ENCODE measurements at regions not wholly inside any gene's neighbourhood (a gene's known extent, or its start where the extent isn't known, plus 50 kb on each side); places are given as distances from the start of the nearest gene placed in this dataset.

DNA sequence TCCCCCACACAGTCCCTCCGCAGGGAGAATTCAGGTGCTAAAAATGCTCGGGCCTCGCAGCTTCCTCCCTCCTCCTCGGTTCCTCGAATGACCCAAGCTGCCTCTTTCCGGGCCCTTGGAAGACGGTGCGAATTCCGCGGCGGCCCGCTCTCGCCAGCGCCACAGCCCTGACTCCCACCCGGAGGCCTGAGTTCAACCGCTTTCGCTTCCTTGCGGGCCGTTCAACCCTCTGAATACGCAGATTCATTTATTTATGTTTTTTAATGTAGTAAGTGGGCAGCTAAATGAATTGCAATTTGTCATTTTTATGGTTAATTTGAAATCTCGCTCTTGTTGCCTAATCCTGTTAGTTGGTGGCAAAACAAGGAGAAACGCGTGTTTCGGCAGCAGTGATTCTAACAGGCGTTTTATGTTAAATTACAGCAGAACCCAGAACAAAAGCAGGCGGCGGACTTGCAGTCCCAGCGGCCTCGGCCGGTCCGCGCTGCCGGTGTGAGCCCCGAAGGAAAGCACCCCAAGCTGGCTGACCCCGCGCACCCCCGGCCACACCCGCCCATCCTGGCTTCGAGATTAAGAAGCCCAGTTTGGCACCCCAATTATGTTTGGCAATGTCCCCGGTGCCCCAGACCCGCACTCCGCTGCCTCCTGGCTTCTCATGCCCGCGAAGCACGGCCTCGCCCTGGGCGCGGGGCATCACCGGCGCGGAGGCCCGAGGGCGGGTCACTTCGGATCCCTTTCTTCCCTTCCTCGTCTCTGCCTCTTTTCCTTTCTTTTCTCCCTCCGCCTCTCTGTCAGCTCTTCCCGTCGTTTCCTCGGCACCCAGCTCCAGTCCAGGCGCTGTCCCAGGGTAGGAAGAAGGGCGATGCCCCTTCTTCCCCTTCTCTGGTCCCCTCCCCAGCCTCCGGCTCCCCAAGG lies 75.9 kb downstream of the INSIG1 start:
- ATAC-seq: peak; percentile 21; the same call in 2 of the 3 replicates
- TF ChIP-seq TCF4 (CRISPR knock-in tag; IDR thresholded peaks at IDR 0.05; ENCODE audit: borderline replicate concordance): no peak

DNA sequence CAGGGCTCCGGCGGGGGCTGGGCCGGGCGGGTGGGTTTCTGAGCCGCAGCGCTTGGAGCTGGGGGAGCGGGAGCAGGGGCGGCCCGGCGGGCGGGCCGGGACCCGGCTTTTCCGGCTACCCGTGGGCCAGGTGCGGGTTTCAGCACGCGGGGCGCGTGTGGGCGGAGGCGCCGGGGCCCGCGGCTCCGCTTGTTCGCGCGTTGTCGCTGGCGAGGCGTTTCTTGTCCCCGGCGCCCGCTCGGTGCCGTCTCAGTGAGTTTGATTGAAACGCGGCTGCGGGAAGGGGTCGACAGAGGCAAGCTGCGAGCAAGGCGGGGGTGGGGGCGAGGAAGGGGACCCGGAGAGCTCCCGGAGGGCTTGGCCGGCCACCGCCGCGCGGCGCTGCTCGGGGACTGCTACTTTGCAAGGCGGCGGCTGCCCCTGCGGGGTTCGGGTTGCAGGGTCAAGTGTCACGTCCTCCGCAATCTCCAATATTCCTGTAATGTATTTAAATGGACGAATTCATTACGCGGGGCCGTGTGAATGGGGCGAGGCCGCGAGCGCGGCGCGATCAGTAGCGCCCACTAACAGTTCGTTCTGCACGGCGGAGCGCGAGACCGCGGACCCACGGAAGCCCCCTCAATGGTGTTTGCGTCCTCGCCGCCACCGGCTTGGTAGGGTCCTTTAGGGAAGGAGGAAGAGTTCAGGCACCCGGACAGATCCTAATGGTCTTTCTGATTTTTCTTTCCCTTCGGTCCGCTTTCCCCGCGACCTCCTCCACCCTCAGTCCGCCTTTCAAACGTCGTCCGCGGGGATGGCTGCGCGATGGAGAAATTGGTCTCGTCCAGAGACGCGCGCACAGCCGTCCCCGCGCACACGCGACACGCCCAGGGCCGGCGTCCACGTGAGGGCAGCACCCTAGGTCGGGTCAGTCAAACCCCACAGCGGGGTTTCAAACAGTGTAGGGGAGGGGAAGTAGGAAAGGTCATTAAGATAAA lies 76.9 kb downstream of the INSIG1 start:
- ATAC-seq: no peak

DNA sequence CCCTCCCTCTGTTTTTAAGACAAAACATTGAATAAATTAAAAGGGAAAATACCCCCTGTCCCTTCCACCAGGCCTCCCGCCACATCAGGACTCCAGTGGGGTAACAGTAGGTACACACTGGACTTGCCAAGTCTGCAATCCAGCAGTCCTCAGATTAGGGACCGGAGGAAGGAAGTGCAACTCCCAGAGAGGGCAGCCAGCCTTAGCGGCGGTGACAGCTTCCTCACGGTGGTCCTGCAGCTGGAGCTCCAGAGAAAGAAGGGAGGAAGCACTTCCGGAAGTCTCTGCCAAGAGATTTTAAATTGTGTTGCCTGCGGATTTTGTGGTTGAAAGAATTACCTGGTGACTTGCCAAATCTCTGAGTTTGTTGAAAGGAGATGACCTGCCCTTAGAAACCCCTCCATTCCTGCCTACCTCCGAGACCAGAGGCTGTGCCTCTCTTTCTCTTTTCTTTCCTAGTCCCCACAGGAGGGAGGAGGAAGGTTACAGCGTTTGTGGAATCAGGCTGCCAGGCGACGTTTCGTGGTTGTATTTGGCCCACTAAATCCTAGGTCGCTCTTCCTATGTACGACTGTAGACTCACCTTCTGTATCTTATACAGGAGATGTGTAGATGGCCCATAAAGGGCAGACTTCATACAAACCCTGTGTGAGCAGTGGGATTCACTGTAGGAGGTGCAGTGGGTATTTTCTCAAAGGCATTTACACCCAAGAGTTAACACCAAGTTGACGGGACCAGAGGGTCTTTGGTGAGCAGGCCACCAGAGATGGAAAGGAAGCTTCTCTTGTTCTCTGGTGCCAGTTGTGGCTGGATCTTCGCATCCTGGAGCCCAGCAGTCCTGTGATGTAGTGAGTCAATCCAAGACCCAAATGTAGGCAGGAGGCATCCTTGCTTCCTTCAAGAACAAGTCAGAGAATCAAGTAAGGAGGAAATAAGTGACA lies 77.9 kb downstream of the INSIG1 start:
- TF ChIP-seq ZFP30 (CRISPR knock-in tag; IDR thresholded peaks at IDR 0.05) (no peak), RARB (CRISPR knock-in tag; IDR thresholded peaks at IDR 0.05) (no peak), ARNTL (CRISPR knock-in tag; IDR thresholded peaks at IDR 0.05; ENCODE audit: borderline replicate concordance, low read depth) (no peak)
- no peak for ATAC-seq

More for the DNA sequence above, 76.9 kb downstream of the INSIG1 start:
- no peak for TF ChIP-seq BACH2 (CRISPR knock-in tag; IDR thresholded peaks at IDR 0.05; ENCODE audit: borderline replicate concordance)

DNA sequence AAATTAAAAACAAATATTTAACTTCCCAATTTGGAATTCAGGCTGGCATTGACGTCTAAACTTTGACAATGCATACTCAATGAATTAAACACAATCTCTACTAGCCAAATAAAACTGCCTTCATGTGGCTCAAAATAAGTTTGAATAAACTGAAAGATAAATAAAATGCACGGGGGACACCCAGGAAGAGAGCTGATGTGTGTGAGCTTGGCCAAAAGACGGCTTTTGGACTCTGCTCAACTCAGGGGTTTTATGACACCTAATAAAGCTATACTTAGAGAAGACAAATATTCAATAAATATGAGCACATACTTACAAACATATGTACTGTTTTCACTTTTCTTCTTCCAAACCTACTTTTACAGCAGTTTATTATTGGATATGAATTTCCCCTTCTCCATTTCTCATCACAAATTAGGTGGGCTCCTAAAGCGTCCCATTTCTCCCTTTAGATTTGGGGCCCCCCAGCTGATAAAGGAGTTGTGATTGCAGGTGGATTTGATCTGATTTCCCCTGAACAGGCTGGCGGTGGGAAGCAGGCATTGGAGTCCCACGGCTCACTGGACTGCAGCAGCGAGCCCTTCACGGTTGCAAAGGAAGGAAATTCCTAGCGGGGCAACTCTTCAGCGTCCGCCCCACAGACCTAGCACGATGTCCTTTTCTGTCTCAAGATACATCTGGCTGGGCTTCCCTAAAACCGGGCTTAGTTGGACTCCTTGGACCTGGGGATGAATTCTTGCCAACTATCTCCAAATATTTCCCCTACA lies 79.6 kb downstream of the INSIG1 start:
- no peak for ATAC-seq
- TF ChIP-seq ISL1 (CRISPR knock-in tag; IDR thresholded peaks at IDR 0.05): no peak
- TF ChIP-seq, protein P1, sequence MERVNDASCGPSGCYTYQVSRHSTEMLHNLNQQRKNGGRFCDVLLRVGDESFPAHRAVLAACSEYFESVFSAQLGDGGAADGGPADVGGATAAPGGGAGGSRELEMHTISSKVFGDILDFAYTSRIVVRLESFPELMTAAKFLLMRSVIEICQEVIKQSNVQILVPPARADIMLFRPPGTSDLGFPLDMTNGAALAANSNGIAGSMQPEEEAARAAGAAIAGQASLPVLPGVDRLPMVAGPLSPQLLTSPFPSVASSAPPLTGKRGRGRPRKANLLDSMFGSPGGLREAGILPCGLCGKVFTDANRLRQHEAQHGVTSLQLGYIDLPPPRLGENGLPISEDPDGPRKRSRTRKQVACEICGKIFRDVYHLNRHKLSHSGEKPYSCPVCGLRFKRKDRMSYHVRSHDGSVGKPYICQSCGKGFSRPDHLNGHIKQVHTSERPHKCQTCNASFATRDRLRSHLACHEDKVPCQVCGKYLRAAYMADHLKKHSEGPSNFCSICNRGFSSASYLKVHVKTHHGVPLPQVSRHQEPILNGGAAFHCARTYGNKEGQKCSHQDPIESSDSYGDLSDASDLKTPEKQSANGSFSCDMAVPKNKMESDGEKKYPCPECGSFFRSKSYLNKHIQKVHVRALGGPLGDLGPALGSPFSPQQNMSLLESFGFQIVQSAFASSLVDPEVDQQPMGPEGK (CRISPR knock-in tag; IDR thresholded peaks at IDR 0.05; ENCODE audit: borderline replicate concordance): no peak
- no peak for TF ChIP-seq GLIS3 (CRISPR knock-in tag; IDR thresholded peaks at IDR 0.05)
- no peak for TF ChIP-seq ZNF8 (CRISPR knock-in tag; IDR thresholded peaks at IDR 0.05)
- no peak for TF ChIP-seq ARNTL (CRISPR knock-in tag; IDR thresholded peaks at IDR 0.05; ENCODE audit: borderline replicate concordance, low read depth)
- TF ChIP-seq RARB (CRISPR knock-in tag; IDR thresholded peaks at IDR 0.05): no peak
- TF ChIP-seq, protein P2, sequence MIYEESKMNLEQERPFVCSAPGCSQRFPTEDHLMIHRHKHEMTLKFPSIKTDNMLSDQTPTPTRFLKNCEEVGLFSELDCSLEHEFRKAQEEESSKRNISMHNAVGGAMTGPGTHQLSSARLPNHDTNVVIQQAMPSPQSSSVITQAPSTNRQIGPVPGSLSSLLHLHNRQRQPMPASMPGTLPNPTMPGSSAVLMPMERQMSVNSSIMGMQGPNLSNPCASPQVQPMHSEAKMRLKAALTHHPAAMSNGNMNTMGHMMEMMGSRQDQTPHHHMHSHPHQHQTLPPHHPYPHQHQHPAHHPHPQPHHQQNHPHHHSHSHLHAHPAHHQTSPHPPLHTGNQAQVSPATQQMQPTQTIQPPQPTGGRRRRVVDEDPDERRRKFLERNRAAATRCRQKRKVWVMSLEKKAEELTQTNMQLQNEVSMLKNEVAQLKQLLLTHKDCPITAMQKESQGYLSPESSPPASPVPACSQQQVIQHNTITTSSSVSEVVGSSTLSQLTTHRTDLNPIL (CRISPR knock-in tag; IDR thresholded peaks at IDR 0.05; ENCODE audit: low read depth): no peak
- TF ChIP-seq SNAI2 (CRISPR knock-in tag; IDR thresholded peaks at IDR 0.05): no peak
- TF ChIP-seq, protein P3, sequence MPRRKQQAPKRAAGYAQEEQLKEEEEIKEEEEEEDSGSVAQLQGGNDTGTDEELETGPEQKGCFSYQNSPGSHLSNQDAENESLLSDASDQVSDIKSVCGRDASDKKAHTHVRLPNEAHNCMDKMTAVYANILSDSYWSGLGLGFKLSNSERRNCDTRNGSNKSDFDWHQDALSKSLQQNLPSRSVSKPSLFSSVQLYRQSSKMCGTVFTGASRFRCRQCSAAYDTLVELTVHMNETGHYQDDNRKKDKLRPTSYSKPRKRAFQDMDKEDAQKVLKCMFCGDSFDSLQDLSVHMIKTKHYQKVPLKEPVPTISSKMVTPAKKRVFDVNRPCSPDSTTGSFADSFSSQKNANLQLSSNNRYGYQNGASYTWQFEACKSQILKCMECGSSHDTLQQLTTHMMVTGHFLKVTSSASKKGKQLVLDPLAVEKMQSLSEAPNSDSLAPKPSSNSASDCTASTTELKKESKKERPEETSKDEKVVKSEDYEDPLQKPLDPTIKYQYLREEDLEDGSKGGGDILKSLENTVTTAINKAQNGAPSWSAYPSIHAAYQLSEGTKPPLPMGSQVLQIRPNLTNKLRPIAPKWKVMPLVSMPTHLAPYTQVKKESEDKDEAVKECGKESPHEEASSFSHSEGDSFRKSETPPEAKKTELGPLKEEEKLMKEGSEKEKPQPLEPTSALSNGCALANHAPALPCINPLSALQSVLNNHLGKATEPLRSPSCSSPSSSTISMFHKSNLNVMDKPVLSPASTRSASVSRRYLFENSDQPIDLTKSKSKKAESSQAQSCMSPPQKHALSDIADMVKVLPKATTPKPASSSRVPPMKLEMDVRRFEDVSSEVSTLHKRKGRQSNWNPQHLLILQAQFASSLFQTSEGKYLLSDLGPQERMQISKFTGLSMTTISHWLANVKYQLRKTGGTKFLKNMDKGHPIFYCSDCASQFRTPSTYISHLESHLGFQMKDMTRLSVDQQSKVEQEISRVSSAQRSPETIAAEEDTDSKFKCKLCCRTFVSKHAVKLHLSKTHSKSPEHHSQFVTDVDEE (CRISPR knock-in tag; IDR thresholded peaks at IDR 0.05): no peak
- TF ChIP-seq ZC3H10 (CRISPR knock-in tag; IDR thresholded peaks at IDR 0.05): no peak
- no peak for TF ChIP-seq PPARA (CRISPR knock-in tag; IDR thresholded peaks at IDR 0.05; ENCODE audit: borderline replicate concordance)
- no peak for TF ChIP-seq ESRRG (CRISPR knock-in tag; IDR thresholded peaks at IDR 0.05)
- TF ChIP-seq, protein P4, sequence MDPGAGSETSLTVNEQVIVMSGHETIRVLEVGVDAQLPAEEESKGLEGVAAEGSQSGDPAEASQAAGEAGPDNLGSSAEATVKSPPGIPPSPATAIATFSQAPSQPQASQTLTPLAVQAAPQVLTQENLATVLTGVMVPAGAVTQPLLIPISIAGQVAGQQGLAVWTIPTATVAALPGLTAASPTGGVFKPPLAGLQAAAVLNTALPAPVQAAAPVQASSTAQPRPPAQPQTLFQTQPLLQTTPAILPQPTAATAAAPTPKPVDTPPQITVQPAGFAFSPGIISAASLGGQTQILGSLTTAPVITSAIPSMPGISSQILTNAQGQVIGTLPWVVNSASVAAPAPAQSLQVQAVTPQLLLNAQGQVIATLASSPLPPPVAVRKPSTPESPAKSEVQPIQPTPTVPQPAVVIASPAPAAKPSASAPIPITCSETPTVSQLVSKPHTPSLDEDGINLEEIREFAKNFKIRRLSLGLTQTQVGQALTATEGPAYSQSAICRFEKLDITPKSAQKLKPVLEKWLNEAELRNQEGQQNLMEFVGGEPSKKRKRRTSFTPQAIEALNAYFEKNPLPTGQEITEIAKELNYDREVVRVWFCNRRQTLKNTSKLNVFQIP (CRISPR knock-in tag; IDR thresholded peaks at IDR 0.05; ENCODE audit: borderline replicate concordance, low read depth): no peak
- no peak for TF ChIP-seq CSDC2 (CRISPR knock-in tag; IDR thresholded peaks at IDR 0.05)
- no peak for TF ChIP-seq BACH2 (CRISPR knock-in tag; IDR thresholded peaks at IDR 0.05; ENCODE audit: borderline replicate concordance)
- TF ChIP-seq ZFP3 (CRISPR knock-in tag; IDR thresholded peaks at IDR 0.05): no peak
- TF ChIP-seq, protein P5, sequence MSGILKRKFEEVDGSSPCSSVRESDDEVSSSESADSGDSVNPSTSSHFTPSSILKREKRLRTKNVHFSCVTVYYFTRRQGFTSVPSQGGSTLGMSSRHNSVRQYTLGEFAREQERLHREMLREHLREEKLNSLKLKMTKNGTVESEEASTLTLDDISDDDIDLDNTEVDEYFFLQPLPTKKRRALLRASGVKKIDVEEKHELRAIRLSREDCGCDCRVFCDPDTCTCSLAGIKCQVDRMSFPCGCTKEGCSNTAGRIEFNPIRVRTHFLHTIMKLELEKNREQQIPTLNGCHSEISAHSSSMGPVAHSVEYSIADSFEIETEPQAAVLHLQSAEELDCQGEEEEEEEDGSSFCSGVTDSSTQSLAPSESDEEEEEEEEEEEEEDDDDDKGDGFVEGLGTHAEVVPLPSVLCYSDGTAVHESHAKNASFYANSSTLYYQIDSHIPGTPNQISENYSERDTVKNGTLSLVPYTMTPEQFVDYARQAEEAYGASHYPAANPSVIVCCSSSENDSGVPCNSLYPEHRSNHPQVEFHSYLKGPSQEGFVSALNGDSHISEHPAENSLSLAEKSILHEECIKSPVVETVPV (CRISPR knock-in tag; IDR thresholded peaks at IDR 0.05): no peak
